Mesendoderm (in vitro differentiated cells): ENCODE measurements at regions not wholly inside any gene's neighbourhood (a gene's known extent, or its start where the extent isn't known, plus 50 kb on each side); places are given as distances from the start of the nearest gene placed in this dataset.

ENCODE experiments used
- DNase-seq: peaks from one replicate; pipeline ENCODE4 v3.0.0; 2013
- H2AK5ac ChIP-seq: 2 replicates; pipeline ENCODE4 v1.6.1; 2013; ENCODE audit warnings: low read length, inconsistent platforms
- H2BK120ac ChIP-seq: 2 replicates; pipeline ENCODE4 v1.6.1; 2013; ENCODE audit warnings: low read depth, mild to moderate bottlenecking, low read length, moderate library complexity, mixed read lengths
- H2BK15ac ChIP-seq: replicated peaks from 2 replicates; pipeline ENCODE4 v1.6.1; 2013; ENCODE audit warnings: low read depth, mild to moderate bottlenecking, moderate library complexity
- H2BK5ac ChIP-seq: 2 replicates; pipeline ENCODE4 v1.6.1; 2013; ENCODE audit warnings: low read length, inconsistent platforms
- H3K18ac ChIP-seq: 2 replicates; pipeline ENCODE4 v1.6.1; 2013; ENCODE audit warnings: mild to moderate bottlenecking, low read length, mixed read lengths
- H3K23ac ChIP-seq: one replicate; pipeline ENCODE4 v1.6.1; 2013; ENCODE audit warnings: low read length
- H3K27ac ChIP-seq: 2 replicates; pipeline ENCODE4 v1.5.1; 2013; ENCODE audit warnings: low read depth, mild to moderate bottlenecking, inconsistent platforms, low read length, moderate library complexity
- H3K27me3 ChIP-seq: 2 replicates; pipeline ENCODE4 v1.6.1; 2013; ENCODE audit warnings: low read length, control low read depth, mild to moderate bottlenecking, inconsistent platforms; ENCODE audit not compliant: insufficient read depth, poor library complexity
- H3K36me3 ChIP-seq: 2 replicates; pipeline ENCODE4 v1.6.1; 2013; ENCODE audit warnings: low read length, inconsistent platforms; ENCODE audit not compliant: control insufficient read depth, insufficient read depth
- H3K4ac ChIP-seq: one replicate; pipeline ENCODE4 v1.6.1; 2013; ENCODE audit warnings: low read depth, mild to moderate bottlenecking, low read length, moderate library complexity
- H3K4me1 ChIP-seq: 2 replicates; pipeline ENCODE4 v1.6.1; 2013; ENCODE audit warnings: low read depth, low read length, inconsistent platforms; ENCODE audit not compliant: control insufficient read depth
- H3K4me2 ChIP-seq: 2 replicates; pipeline ENCODE4 v1.6.1; 2013; ENCODE audit warnings: low read length
- H3K4me3 ChIP-seq: 2 replicates; pipeline ENCODE4 v1.5.1; 2013; ENCODE audit warnings: mild to moderate bottlenecking, low read length
- H3K56ac ChIP-seq: one replicate; pipeline ENCODE4 v1.6.1; 2013; ENCODE audit warnings: low read length
- H3K79me1 ChIP-seq: 2 replicates; pipeline ENCODE4 v1.6.1; 2013; ENCODE audit warnings: low read length, inconsistent platforms
- H3K79me2 ChIP-seq: 2 replicates; pipeline ENCODE4 v1.6.1; 2013; ENCODE audit warnings: mild to moderate bottlenecking, low read length; ENCODE audit not compliant: control insufficient read depth, insufficient read depth
- H3K9ac ChIP-seq: 2 replicates; pipeline ENCODE4 v1.6.1; 2013; ENCODE audit warnings: low read length, inconsistent platforms
- H4K5ac ChIP-seq: one replicate; pipeline ENCODE4 v1.6.1; 2013; ENCODE audit warnings: low read length
- H4K8ac ChIP-seq: one replicate; pipeline ENCODE4 v1.6.1; 2013; ENCODE audit warnings: low read depth, mild to moderate bottlenecking, control low read depth, low read length, moderate library complexity
- WGBS: extraction: QIAGEN DNeasy Blood & Tissue Kit; methylation state at CpG from one replicate; pipeline ENCODE4 v1.1.7; 2013; ENCODE audit warnings: low lambda C conversion rate, missing lambda C conversion rate; ENCODE audit not compliant: insufficient coverage; ENCODE audit errors: extremely low coverage; 5-methylcytosine and 5-hydroxymethylcytosine counted together

DNA sequence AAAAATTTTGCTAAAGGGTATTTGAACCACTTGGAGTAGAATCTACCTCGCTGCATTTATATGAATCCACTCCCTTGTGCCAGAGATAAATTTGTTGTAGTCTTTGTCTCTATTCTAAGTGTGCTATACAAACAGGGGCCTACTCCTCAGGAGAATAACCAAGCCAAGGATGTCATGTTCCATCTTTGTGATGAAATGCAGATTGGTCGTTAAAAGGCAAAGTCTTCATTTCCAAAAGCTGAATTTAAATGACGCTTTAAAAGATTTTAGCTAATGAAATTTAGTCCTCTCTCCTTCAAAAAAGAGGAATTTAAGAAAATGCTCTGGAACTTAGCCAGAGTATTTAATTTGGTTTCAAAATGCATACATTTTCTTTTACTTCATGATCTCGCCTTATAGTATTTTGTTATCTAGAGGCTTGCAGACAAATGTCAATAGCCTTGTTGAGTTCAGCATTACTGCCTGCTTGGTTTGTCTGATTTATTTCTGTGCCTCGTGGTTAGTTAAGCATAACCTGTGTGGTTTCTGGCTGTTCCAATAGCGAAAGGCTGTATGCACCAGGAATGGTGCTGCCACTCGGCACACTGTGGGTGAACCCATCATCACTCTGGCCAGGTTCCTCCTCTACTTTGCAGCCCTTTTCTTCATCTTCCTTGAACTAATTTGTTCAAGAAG lies 417.6 kb downstream of the ZNF521 start:
- Histone ChIP-seq H3K79me1 (no peaks in the 10 kb centered on the region), H3K56ac (no peak overlapping the region), H2BK5ac (no peak overlapping the region)

DNA sequence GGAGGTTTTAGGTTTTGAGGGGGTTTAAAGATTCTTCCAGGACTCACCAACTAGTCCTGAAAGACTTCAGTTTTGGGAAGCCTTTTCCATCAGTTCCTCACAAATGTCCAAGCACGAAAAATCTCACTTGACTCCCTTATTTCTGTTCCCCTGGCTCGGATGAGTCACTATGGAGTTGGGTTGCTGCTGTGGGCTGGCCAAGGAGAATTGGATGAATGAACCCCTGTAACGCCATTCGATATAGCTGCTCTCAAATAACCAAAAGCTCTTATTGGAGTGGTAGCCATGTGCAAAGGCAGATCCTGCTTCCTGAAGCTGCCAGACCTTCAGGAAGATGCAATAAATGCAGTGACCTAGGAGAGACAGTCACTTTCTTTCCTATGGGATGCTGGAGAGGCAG lies 417.0 kb downstream of the ZNF521 start:
- WGBS: no CpG with 5 or more reads among the region's 4 CpGs
- Histone ChIP-seq H3K18ac (no peak overlapping the region), H3K79me2 (no peaks in the 10 kb centered on the region), H3K9ac (no peak overlapping the region), H3K4ac (no peak overlapping the region), H2AK5ac (no peak overlapping the region), H3K36me3 (no peaks in the 10 kb centered on the region), H4K5ac (no peak overlapping the region), H4K8ac (no peak overlapping the region), H3K27me3 (no peaks in the 10 kb centered on the region), H3K4me2 (no peak overlapping the region), H3K27ac (no peak overlapping the region), H3K4me3 (no peak overlapping the region), H3K79me1 (no peaks in the 10 kb centered on the region), H2BK5ac (no peak overlapping the region), H2BK15ac (no peak overlapping the region), H3K23ac (no peak overlapping the region), H3K56ac (no peak overlapping the region), H3K4me1 (peaks cover 11% of the 10 kb centered on the region), H2BK120ac (no peak overlapping the region)
- DNase-seq: no peak

More for the DNA sequence above, 417.6 kb downstream of the ZNF521 start:
- H3K4me2 ChIP-seq: no peak overlapping the region
- H3K27me3 ChIP-seq: no peaks in the 10 kb centered on the region
- no peak overlapping the region for H3K9ac ChIP-seq
- H3K23ac ChIP-seq: no peak overlapping the region
- H3K4me1 ChIP-seq: peaks cover 11% of the 10 kb centered on the region
- no CpG with 5 or more reads among the region's 7 CpGs for WGBS
- H3K4me3 ChIP-seq: no peak overlapping the region
- no peaks in the 10 kb centered on the region for H3K79me2 ChIP-seq
- H3K18ac ChIP-seq: no peak overlapping the region
- no peak overlapping the region for H2BK15ac ChIP-seq
- H4K8ac ChIP-seq: no peak overlapping the region
- H3K27ac ChIP-seq: no peak overlapping the region
- no peak overlapping the region for H3K4ac ChIP-seq
- H2BK120ac ChIP-seq: no peak overlapping the region
- no peak overlapping the region for H4K5ac ChIP-seq
- no peaks in the 10 kb centered on the region for H3K36me3 ChIP-seq
- DNase-seq: no peak
- no peak overlapping the region for H2AK5ac ChIP-seq

DNA sequence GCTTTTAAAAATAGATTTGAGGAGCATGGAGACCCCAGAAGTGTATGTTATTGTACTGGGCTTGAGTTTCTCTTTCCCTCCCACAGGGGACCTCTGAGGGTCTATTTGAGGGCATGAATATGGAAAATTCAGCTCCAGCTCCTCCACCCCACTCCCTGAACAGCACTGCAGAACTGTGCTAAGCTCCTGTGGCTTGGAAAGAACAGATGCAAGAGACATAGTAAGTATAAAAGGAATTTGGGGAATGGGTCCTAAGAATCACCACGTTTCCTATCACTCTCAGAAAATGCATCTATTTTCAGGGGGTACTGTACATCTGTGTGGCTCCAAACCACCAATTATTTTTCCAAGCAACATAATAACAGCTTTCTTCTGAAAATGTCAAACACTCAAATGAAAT lies 416.1 kb downstream of the ZNF521 start:
- Histone ChIP-seq H2BK120ac (no peak overlapping the region), H3K56ac (no peak overlapping the region), H2BK15ac (no peak overlapping the region), H3K4me2 (no peak overlapping the region), H3K23ac (no peak overlapping the region), H3K79me2 (no peaks in the 10 kb centered on the region), H3K9ac (no peak overlapping the region), H3K4me1 (peaks cover 4% of the 10 kb centered on the region), H3K79me1 (no peaks in the 10 kb centered on the region), H3K4ac (no peak overlapping the region), H3K27me3 (no peaks in the 10 kb centered on the region), H2AK5ac (no peak overlapping the region), H3K27ac (no peak overlapping the region), H3K36me3 (no peaks in the 10 kb centered on the region), H4K8ac (no peak overlapping the region), H4K5ac (no peak overlapping the region), H2BK5ac (no peak overlapping the region), H3K4me3 (no peak overlapping the region), H3K18ac (no peak overlapping the region)
- no peak for DNase-seq
- no CpG with 5 or more reads among the region's 1 CpG for WGBS

DNA sequence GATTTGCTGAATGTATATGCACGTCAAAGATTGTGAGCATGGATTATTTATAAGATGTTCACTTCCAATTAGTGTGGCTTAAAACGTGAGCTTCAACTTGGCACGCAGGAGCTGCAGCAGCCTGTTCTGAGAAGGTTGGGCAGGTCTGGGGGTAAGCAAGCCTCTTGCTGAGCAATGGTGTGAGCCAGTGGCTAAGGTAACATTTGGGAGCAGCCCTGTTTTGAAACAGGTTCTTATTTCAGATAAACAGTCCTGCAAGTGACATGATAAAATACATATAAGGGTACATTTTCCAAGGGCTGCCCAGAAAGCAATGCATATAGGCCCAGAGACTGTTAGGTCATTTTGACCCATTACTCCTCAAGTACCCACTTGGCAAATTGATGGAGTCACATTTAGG lies 415.3 kb downstream of the ZNF521 start:
- H3K4me2 ChIP-seq: no peak overlapping the region
- no CpG with 5 or more reads among the region's 3 CpGs for WGBS
- H2BK15ac ChIP-seq: no peak overlapping the region

DNA sequence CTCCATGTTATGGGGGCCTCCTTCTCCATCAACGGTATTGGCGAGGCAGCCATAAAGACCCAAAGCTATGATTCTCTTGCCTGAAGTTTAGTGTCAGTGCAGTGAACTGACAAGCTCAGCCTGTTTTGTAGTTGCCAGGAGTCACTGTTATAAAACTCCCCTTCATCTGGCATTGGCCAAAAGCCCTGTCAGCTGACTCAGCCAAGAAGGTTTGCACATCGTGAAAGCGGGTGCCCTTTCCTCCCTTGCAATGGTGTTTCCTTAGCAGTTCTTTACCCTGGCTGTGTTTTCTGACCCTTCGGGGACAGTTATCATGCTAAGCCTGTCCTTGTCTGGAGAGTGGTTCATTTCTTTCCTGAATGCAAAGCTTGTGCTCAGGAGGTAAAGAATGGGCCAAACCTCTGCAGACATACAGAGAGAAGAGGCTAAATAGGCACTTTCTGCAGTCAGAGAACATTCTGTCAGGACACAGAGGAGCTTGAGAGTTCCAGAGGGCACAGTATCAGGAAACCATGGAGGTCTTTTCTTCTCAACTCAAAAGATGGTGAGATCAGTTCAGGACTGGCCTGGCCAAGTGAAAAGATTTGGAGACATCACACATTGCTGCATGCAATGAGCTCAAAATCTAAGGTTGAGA lies 414.2 kb downstream of the ZNF521 start:
- Histone ChIP-seq H2BK120ac (no peak overlapping the region), H3K4ac (no peak overlapping the region), H3K9ac (no peak overlapping the region), H2BK5ac (no peak overlapping the region), H4K8ac (no peak overlapping the region), H3K79me2 (no peaks in the 10 kb centered on the region), H3K56ac (no peak overlapping the region), H3K4me2 (no peak overlapping the region), H3K36me3 (no peaks in the 10 kb centered on the region), H3K27me3 (no peaks in the 10 kb centered on the region), H4K5ac (no peak overlapping the region), H2BK15ac (no peak overlapping the region), H3K23ac (no peak overlapping the region), H3K27ac (no peak overlapping the region), H2AK5ac (no peak overlapping the region), H3K79me1 (no peaks in the 10 kb centered on the region), H3K18ac (no peak overlapping the region), H3K4me1 (no peaks in the 10 kb centered on the region), H3K4me3 (no peak overlapping the region)
- DNase-seq: no peak
- no CpG with 5 or more reads among the region's 5 CpGs for WGBS

More for the DNA sequence above, 415.3 kb downstream of the ZNF521 start:
- no peak for DNase-seq
- no peaks in the 10 kb centered on the region for H3K79me1 ChIP-seq
- no peak overlapping the region for H3K4ac ChIP-seq
- no peaks in the 10 kb centered on the region for H3K27me3 ChIP-seq
- no peak overlapping the region for H3K18ac ChIP-seq
- H3K79me2 ChIP-seq: no peaks in the 10 kb centered on the region
- H4K8ac ChIP-seq: no peak overlapping the region
- no peak overlapping the region for H3K4me3 ChIP-seq
- H3K4me1 ChIP-seq: no peaks in the 10 kb centered on the region
- no peak overlapping the region for H3K27ac ChIP-seq
- H4K5ac ChIP-seq: no peak overlapping the region
- no peak overlapping the region for H3K23ac ChIP-seq
- H3K56ac ChIP-seq: no peak overlapping the region
- no peak overlapping the region for H2BK5ac ChIP-seq
- H2BK120ac ChIP-seq: no peak overlapping the region
- H3K36me3 ChIP-seq: no peaks in the 10 kb centered on the region
- no peak overlapping the region for H2AK5ac ChIP-seq
- no peak overlapping the region for H3K9ac ChIP-seq

DNA sequence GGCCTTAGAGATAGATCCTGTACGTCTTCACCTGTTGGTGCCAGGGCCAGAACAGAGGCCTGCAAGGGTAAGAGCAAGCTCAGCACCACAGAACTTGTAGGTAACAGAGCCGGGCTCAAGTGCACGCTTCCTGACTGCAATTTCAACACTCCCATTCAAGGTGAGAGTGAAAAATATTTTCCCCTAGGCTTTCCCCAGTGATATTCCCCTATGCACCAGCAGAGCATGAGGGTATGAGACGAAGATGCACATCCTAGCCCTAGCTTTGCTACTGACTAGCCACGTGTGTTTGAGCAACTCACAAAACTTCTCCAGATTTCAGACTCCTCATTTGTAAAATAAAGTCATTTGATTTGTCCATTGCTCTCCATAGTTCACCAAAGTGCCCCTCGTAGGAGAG lies 411.6 kb downstream of the ZNF521 start:
- Histone ChIP-seq H2AK5ac (no peak overlapping the region), H3K4ac (no peak overlapping the region), H4K5ac (no peak overlapping the region), H3K23ac (no peak overlapping the region), H3K18ac (no peak overlapping the region), H3K9ac (no peak overlapping the region), H2BK120ac (no peak overlapping the region), H3K79me2 (no peaks in the 10 kb centered on the region), H4K8ac (no peak overlapping the region), H3K36me3 (no peaks in the 10 kb centered on the region), H2BK15ac (no peak overlapping the region), H3K4me1 (no peaks in the 10 kb centered on the region), H3K4me3 (no peak overlapping the region), H3K27me3 (no peaks in the 10 kb centered on the region), H2BK5ac (no peak overlapping the region), H3K79me1 (no peaks in the 10 kb centered on the region), H3K27ac (no peak overlapping the region), H3K4me2 (no peak overlapping the region), H3K56ac (no peak overlapping the region)
- WGBS: no CpG with 5 or more reads among the region's 6 CpGs
- no peak for DNase-seq
